ENCODE measurements at regions not wholly inside any gene's neighbourhood (a gene's known extent, or its start where the extent isn't known, plus 50 kb on each side); places are given as distances from the start of the nearest gene placed in this dataset.

DNA sequence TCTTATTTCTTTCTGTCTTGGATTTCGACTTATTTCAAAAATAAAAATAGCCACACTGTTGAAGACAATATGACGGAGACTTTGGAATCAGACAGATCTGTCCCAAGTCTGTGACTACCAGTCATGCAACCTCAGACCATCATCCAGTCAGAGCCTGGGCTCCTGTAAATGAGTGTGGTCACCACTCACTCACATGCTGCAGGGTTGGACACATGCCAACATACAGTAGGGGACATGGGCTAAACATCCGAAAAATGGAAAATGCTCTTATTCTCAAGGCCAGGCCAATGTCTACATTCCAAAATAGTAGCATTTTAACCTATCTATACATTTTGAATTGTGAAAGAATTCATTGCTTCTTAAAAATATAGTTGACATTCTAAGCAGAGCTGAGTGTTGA, 75.5 kb upstream of the EDNRB start:
- no peak for DNase-seq

DNA sequence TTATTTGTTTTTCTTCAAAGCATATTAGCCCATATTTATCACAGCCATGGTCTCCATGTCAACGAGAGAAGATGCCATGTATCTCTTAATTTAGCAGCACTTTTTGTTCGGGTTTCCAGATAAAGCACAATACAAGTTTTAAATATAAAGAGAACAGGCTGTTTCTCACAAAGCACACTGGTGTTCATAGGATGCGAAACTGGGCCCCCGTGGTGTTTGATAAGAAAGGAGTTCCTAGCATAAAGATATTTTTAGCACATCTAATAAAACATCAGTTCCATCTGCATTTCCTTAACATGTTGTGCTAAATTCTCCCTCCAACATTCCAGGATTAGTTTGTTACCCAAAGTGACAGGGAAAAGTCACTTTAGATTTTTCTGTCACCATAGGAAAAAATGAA, 72.4 kb upstream of the EDNRB start:
- no peak for DNase-seq

DNA sequence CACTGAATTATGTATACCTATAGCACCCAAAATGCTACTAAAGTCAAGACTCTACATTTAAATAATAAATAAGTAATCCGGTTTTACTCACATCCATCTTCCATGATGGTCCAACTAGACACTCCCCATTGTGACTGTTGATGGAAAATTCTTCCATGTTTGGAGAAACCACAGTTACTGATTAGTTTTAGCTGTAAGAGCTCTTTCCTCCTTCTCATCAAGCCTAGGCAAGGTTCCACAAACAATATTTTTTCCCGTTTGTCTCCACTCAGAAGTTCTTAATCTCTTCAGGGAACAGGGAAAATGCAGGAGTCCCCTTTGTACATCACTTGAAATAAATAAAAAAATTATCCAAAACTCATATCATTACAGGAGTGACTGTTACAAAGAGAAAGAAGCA, 70.7 kb upstream of the EDNRB start:
- DNase-seq, result no peak

DNA sequence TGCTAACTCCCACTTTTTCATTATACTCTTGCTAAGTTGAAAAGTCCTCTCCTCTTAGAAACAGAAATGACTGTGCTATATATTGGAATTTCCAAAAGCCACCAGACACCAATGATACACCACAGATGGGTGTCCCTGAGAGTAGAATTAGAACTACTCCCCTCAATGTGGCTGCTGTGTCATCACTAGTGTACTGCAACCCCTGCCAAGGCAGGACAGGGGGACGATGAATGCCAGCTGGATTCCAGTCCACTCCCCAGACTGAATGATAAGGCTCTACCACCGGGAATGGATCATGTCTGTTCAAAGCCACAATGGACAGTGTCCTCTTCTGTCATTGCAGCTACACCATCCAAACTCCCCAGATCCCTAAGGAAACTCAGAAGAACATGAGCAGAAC, 69.7 kb upstream of the EDNRB start:
- no peak for DNase-seq

DNA sequence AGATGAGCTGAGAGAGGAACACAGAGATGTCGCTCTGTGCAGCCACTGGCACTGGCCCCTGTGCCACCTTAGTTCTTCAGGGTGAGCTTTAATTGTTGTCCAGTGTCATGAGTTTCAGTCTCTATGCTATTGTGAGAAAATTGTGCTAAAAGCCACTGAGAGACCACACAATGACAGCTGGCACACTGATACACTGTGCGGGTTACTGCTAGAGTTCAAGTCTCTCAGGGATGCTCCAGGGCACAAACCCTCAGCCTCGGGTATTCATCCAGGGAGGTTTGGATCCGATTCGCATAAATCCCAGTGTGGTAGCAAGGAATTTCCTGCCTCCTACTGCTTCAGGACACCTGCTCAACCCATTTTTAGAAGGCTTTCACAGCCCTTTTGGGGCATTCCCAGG, 68.1 kb upstream of the EDNRB start:
- DNase-seq, result no peak

DNA sequence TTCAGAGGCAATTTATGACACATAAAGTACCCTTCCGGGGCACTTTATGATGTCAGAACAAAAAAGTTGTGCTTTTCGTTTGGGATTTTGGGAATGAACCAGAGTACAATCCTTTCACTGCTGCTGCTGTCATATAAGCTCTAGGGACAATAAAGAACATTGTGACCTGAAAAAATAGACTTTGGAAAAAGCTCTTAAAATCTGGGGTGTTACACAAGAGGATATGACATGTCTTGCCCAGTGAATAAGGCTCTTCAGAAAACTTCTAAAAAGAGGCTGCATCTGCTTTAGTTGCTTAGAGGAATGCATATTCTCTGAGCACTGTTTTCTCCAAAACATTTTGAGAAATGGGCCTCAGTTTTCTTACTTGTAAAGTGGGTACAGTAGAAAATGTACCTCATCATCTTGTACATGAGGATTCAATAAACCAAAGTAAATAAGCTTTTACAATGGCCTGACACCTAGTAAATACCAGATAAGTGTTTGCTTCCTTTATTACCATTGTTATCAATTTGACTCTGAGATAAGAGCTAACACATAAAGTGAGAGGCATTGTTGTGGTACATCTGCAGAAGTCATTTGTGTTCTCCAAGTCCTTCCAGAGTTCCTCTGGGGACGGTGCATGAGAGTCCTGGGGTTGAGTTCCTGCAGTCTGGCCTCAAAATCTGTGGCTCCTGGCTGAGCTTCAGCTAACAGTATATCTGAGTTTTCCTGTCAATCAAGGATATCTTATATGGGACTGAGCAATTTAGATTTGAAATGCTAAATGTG, 67.4 kb upstream of the EDNRB start:
- no peak for DNase-seq

DNA sequence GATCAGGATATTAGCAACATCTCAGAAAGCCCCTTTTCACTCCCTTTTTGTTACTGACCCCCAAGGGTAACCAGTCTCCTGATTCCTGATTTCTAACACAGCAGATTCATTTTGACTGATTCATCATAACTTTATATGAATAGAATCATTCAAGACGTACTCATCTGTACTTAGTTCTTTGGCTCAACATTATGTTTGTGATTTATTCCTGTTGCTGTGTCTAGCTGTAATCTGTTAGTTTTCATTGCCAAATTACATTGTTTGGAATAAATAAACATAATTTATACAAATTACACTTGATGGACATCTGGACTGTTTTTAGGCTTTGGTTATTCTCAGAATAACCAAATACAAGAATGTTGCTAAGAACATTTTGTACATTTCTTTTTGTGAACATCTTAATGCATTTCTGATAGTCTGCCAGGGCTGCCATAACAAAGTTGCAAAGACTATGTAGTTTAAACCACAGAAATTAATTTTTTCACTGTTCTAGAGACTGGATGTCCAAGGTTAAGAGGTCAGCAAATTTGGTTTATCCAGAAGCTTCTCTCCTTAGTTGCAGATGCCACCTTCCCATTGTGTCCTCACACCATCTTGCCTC, 62.8 kb upstream of the EDNRB start:
- no peak for DNase-seq

DNA sequence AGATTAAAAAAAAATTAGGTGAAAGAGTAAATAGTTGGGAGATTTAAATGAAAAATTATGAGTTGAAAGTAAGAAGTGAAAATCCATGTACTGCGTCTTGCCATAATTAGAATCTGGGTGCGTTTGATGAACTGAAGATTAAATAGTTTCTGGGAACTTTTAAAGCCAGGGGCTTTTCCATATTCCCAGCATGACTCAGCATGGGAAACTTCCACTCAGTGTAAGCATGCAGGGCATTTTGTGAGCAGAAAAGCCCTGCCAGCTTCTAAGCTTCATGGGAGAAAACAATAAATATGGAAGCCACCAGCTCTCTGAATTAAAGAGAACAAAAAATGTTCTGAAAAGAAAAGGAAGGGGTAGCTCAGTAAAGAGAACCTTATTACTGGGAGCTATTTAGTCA, 62.0 kb upstream of the EDNRB start:
- DNase-seq, result no peak

DNA sequence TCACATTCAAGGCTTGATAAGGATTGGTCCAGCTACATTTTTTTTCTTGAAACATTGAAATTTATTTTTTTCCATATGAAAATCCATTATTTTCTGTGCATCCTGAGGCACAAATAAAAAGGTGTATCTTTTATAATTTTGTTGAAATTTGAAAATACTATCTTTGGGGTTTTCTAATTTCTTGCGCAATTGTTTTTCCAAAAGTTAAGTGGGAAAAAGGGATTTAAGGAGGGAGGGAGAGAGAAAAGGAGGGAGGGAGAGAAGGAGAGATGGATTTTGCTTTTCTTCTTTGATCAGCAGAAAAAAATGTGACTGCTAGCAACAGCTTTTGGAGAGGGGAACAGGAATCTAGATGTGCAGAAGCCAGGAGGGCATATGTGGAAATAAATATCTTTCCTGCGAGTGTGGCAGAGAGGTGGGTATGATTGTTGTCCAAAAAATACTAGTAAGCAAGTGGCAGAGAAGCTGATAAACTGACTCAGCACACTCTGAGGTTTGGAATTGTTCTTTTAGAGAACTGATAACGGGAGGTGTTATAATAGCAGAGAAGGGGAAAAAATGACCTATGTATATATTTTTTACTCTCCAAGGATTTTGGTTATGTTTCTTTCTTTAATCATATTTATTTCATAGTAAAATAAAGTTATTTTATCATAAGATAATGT, 61.2 kb upstream of the EDNRB start:
- DNase-seq, result no peak

DNA sequence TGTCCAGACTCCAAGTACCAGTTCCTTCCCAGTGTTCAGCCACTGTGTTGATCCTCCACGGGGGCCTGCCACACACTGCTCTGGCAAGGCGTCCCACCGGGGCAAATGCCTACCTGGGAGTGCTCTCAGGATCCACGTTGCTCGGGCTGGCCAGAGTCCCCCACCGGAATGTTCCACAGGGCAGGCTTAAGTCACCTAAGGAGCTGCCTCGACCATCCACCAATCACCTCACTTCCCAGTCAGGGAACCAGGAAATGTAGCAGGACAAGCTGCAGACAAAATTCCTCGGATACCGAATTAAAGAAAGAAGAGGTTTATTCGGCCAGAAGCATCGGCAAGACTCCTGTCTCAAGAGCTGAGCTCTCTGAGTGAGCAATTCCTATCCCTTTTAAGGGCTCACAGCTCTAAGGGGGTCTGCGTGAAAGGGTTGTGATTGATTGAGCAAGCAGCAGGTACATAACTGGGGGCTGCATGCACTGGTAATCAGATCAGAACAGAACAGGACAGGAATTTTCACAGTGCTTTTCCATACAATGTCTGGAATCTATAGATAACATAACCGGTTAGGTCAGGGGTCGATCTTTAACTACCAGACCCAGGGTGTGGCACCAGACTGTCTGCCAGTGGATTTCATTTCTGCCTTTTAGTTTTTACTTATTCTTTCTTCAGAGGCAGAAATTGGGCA, 56.9 kb upstream of the EDNRB start:
- no peak for DNase-seq

DNA sequence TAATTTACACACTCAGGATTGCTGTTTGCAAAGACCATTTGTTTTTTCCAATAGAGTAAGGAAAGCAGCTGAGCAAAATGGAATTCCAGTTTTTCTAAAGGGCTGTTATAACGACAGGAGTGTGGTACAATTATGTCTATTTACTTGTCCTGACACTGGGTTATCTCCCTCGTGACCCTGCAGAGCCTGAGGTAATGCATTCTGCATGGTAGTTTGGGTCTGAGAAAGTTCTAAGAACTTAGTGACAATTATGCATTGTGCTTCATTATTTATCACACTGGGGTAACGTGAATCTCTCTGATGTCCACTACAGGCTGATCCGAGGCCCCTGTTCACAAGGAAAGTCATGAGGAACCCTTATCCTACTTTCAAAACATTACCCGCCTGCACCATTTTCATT, 50.7 kb upstream of the EDNRB start:
- no peak for DNase-seq

Data from NCI-H446 (cell line).